Stimulated activated CD4-positive, alpha-beta T cell treated with anti-CD3 and anti-CD28 coated beads, Interleukin-4, amount 100 ng/mL, for 48 hours (primary cell): ENCODE measurements at regions not wholly inside any gene's neighbourhood (a gene's known extent, or its start where the extent isn't known, plus 50 kb on each side); places are given as distances from the start of the nearest gene placed in this dataset.

Experiments used
- DNase-seq, 2 donors: peaks; one replicate each; pipeline ENCODE4 v3.0.0-alpha.2; 2020; ENCODE audit warnings: low read depth in 2 of 2

- no peak for DNase-seq
Observed at GRCh38 chr15:36265422-36265821, 314.0 kb upstream of the CDIN1 start.

GRCh38 chr15:36271048-36271447 is 308.4 kb upstream of the CDIN1 start:
- DNase-seq = no peak

- DNase-seq = no peak
Observed at GRCh38 chr15:36275656-36276055, 303.8 kb upstream of the CDIN1 start.

GRCh38 chr15:36278219-36278618 is 301.2 kb upstream of the CDIN1 start:
- DNase-seq = no peak

- DNase-seq = no peak
Observed at GRCh38 chr15:36282821-36283220, 296.6 kb upstream of the CDIN1 start.

GRCh38 chr15:36284911-36285310 is 294.5 kb upstream of the CDIN1 start:
- no peak for DNase-seq

- no peak for DNase-seq
Observed at GRCh38 chr15:36291501-36291900, 287.9 kb upstream of the CDIN1 start.

DNA sequence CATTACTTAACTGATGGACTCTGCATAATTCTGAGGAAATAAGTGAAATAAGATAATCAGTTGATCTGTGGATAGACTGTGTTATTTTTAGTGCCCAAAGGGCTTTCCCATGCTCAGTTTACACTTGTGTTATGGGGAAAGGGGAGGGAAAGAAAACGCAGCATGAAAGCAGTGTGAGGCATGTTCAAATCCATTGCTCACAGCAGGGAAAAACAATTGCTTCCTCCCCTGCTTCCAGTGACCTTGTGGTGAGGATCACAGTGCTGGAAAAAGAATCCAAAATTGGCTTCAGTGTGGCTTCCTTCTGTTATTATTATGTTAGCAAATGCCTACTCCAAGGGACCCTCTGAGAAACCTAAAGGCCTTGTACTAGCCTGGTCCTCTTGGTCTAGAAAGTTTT is 285.1 kb upstream of the CDIN1 start:
- DNase-seq = no peak

DNA sequence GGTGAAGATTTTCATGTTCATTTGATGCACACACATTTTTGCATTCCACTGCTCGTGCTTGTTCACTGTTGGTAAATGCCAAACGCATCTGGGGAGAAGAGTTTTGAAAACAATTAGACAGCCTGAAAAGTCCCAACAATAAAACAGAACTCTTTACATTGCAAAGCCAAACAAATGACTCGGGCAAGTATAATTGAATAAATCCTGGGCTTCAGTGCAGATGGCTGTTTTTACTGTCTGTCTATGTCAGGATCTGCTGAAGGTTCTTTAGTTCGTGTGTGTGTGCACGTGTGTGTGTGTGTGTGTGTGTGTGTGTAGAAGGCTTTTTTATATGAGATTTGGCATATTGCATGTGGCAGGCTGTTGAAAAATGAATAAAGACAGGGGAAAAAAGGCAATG is 277.5 kb upstream of the CDIN1 start:
- DNase-seq = no peak

- no peak for DNase-seq
Observed at GRCh38 chr15:36313021-36313420, 266.4 kb upstream of the CDIN1 start.

DNA sequence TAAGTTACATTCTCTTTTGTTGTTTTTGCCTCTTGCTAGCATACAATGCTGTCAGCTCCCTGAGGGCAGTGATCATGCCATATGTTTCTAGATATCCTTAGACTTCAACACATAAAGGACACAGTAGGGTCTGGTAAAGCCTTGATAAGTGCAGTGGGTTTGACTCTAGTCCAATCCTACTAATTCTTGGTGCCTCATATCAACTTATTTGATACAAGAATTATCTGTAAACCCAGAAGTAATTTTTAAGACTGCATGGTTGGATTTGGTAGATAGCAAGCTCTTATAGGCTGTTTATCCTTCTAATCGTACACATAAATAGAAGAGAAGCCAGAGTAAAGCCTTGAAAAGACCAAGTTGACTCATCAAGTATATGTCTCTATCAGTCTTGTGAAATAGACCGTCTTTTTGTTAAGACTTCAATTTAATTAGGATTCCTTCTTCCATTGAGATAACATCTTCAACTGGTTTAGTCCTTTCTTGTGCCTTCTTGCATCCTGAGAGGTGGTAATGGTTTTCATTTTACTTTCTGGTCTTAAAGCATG is 265.6 kb upstream of the CDIN1 start:
- no peak for DNase-seq

GRCh38 chr15:36315649-36316048 is 263.8 kb upstream of the CDIN1 start:
- DNase-seq = no peak

DNA sequence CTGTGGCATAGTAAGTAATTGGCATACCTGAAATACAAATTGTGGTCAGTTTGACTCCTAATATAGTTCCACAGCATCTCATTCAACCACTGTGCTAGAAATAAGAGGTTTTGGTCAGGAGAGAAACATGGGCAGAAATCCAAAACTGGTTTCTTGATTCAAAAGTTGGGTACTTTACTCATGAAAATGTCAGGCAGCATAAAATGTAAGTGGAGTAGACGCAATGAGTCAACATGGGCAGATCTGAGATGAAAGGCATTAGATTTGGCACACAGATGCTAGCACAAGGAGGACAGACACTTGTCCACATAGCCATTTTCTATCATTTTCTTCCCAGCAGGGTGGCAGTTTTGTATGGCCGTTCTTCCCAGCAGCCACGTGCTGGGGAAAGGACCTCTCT is 255.8 kb upstream of the CDIN1 start:
- DNase-seq = no peak

DNA sequence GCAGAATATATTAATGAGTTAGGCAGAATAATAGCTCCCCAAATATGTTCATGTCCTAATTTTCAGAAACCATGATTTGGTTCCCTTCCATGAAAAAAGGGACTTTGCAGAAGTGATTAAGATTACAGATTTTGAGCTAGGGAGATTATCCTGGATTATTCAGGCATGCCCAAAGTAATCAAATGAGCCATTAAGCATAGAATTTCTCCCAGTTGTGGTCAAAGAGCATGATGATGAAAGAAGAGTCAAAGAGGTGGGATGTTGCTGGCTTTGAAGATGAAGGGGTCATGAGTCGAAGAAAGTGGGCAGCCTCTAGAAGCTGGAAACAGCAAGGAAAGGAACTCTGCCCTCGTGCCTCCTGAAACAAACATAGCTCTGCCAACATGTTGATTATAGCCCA is 254.2 kb upstream of the CDIN1 start:
- no peak for DNase-seq

DNA sequence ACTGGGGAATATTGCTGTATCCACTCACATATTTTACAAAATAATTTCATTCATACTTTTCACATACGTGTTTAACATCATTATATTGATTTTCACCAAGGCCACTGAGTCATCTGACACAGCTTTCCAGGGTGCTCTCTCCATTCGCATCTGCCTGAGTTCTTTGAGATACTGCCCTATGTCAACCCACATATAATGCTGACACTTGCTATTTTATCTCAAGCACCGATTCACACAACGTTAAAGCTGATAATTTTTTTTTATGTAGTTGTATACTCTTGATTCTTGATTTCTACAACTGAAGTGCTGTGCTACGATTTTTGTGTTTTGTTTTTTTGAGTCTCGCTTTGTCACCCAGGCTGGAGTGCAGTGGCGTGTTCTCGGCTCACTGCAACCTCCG is 249.8 kb upstream of the CDIN1 start:
- no peak for DNase-seq

GRCh38 chr15:36330598-36330997 is 248.8 kb upstream of the CDIN1 start:
- no peak for DNase-seq

- DNase-seq = no peak
Observed at GRCh38 chr15:36331531-36332275, 247.7 kb upstream of the CDIN1 start.

GRCh38 chr15:36332301-36332700 is 247.1 kb upstream of the CDIN1 start:
- DNase-seq = no peak

DNA sequence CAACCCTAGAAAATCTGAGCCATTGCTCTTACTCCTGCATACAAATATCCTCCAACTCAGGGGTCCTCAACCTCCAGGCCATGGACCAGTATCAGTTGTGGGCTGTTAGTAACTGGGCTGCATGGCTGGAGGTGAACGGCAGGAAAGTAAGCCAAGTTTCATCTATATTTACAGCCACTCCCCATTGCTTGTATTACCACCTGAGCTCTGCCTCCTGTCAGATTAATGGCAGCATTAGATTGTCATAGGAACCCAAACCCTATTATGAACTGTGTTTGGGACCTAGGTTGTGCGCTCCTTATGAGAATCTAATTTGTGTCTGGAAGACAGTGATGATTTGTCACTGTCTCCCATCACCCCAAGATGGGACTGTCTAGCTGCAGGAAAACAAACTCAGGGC is 246.5 kb upstream of the CDIN1 start:
- DNase-seq = no peak

- no peak for DNase-seq
Observed at GRCh38 chr15:36334059-36334458, 245.4 kb upstream of the CDIN1 start.

- no peak for DNase-seq
Observed at GRCh38 chr15:36335224-36335623, 244.2 kb upstream of the CDIN1 start.

GRCh38 chr15:36335659-36336058 is 243.8 kb upstream of the CDIN1 start:
- no peak for DNase-seq

GRCh38 chr15:36344887-36345286 is 234.5 kb upstream of the CDIN1 start:
- no peak for DNase-seq

DNA sequence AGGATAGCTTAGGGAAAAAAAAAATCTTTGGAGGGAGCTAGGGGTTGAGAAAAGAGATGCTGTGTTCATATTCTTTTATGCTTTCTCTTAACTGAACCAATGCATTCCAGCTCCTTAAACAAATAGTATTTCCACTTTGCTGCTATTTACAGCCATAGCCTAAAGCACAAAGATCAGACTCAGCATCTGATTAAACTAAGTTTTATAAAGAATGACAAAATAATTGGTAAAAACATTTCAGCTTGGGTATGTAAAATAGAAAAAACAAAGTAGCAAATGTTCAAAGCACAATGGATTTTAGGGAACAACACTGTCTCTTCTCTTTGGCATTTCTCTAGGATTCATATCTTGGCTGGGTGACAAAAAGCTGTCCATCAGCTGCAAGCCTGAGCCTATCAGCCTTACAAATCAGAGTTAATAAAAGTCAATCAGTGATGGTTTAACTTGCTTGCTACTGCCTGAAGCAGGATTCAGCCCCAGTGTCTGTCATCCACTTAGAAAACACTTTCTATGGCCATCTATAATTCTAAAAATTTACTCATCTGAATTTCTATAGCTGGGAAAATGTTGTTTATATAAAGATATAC is 232.1 kb upstream of the CDIN1 start:
- no peak for DNase-seq
